ENCODE measurements at regions not wholly inside any gene's neighbourhood (a gene's known extent, or its start where the extent isn't known, plus 50 kb on each side); places are given as distances from the start of the nearest gene placed in this dataset.

GRCh38 chr2:234731236-234731635 lies 220.6 kb upstream of the SH3BP4 start:
- TF ChIP-seq CTCF (IDR thresholded peaks at IDR 0.05): no peak
- TF ChIP-seq POLR2A (IDR thresholded peaks at IDR 0.05): no peak
- TF ChIP-seq POLR2AphosphoS5 (IDR thresholded peaks at IDR 0.05; ENCODE audit: insufficient read depth in 1 of 2, low read depth in 1 of 2): no peak

All from vagina (tissue), 2 donors.